ENCODE measurements at regions not wholly inside any gene's neighbourhood (a gene's known extent, or its start where the extent isn't known, plus 50 kb on each side); places are given as distances from the start of the nearest gene placed in this dataset.

DNA sequence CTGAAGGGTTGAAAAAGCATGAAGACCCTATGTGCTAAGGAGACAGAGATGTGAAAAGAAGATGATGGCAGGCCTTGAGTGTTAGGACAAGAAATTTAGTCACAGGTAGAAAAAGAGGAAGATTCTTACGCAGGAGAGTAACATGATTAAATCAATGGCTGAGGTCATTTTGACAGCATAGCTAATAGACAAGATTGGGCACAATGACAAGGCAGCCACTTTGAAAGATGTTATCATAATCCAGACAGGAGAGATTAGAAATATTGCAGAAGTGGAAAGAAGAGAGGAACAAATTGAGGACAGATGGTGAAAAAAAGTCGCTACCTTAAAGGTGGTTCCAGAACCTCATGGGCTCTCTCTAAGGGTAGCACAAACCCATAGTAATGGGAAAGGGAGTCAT, 228.8 kb upstream of the DDHD1 start:
- Histone ChIP-seq H3K27me3 (no peaks in the 10 kb centered on the region), H3K27ac (no peak overlapping the region), H3K4me1 (peaks cover 17 to 19% of the 10 kb centered on the region in 2 donors), H3K9me3 (no peaks in the 10 kb centered on the region), H3K36me3 (no peaks in the 10 kb centered on the region), H3K4me3 (replicated peaks in 1 of 3) (no peak overlapping the region)
- DNase-seq = no peak
- intact Hi-C loops (cut with DNase I) = no loop called here
- 94 to 99% methylated on average over 2 of the region's 2 CpGs for WGBS, 2 donors
- TF ChIP-seq POLR2A (IDR thresholded peaks at IDR 0.05) = no peak
- TF ChIP-seq, protein P1, sequence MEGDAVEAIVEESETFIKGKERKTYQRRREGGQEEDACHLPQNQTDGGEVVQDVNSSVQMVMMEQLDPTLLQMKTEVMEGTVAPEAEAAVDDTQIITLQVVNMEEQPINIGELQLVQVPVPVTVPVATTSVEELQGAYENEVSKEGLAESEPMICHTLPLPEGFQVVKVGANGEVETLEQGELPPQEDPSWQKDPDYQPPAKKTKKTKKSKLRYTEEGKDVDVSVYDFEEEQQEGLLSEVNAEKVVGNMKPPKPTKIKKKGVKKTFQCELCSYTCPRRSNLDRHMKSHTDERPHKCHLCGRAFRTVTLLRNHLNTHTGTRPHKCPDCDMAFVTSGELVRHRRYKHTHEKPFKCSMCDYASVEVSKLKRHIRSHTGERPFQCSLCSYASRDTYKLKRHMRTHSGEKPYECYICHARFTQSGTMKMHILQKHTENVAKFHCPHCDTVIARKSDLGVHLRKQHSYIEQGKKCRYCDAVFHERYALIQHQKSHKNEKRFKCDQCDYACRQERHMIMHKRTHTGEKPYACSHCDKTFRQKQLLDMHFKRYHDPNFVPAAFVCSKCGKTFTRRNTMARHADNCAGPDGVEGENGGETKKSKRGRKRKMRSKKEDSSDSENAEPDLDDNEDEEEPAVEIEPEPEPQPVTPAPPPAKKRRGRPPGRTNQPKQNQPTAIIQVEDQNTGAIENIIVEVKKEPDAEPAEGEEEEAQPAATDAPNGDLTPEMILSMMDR (IDR thresholded peaks at IDR 0.05) = no peak

DNA sequence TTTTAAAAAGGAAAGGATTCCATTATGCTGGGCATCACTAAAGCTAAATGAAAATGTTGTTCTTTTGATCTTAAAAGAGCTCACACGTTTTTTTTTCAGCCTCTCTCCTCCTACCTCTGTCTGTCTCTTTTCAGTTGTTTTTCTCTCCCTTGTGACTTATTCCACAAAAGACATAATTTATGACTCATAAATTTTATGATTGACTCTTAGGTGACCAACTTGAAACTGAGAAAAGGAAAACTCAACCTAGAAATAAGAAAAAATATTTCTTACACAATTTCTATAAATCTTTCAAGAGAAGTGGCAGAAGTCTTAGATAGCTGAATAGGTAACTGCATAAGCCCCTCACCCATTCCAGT, 227.7 kb upstream of the DDHD1 start:
- no peak overlapping the region for H3K27ac ChIP-seq
- TF ChIP-seq, protein P1 (IDR thresholded peaks at IDR 0.05) = no peak

DNA sequence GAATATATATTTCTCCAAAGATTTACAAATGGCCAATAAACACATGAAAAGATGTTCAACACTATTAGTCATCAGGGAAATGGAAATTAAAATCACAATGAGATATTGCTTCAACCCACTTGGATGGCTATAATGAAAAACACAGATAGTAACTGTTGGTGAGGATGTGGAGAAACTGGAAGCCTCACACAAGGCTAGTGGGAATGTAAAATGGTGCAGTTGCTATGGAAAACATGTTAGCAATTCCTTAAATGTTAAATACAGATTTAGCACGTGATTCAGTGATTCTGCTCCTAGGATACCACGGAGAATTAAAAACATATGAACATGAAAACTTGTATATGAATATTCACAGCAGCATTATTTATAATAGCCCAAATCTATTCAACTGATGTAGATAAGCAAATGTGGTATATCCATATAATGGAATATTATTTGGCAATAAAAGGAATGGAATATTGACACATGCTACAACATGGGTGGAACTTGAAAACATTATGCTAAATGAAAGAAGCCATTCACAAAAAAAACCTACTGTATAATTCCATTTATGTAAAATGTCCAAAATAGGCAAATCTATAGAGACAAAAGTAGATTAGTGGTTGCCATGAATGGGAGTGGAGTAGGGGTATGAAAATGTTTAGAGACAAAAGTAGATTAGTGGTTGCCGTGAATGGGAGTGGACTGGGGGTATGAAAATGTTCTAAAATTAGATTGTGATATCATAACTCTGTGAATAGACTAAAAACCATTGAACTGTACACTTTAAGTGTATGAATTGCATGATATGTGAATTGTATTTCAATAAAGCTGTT, 227.1 kb upstream of the DDHD1 start:
- H3K27me3 ChIP-seq = no peaks in the 10 kb centered on the region
- H3K27ac ChIP-seq = no peak overlapping the region
- no peak for DNase-seq
- no peaks in the 10 kb centered on the region for H3K9me3 ChIP-seq
- intact Hi-C loops (cut with DNase I) = no loop called here
- no peaks in the 10 kb centered on the region for H3K36me3 ChIP-seq
- TF ChIP-seq POLR2A (IDR thresholded peaks at IDR 0.05) = no peak
- TF ChIP-seq, protein P1 (IDR thresholded peaks at IDR 0.05) = no peak
- H3K4me3 ChIP-seq (replicated peaks in 1 of 3) = no peak overlapping the region
- peaks cover 27 to 32% of the 10 kb centered on the region in 2 donors for H3K4me1 ChIP-seq
- WGBS, 2 donors = 89 to 93% methylated on average over 3 of the region's 3 CpGs

More for the DNA sequence above, 227.7 kb upstream of the DDHD1 start:
- Histone ChIP-seq H3K4me1 (peaks cover 25 to 29% of the 10 kb centered on the region in 2 donors), H3K27me3 (no peaks in the 10 kb centered on the region), H3K9me3 (no peaks in the 10 kb centered on the region), H3K36me3 (no peaks in the 10 kb centered on the region), H3K4me3 (replicated peaks in 1 of 3) (no peak overlapping the region)
- WGBS, 2 donors = 49 to 51% methylated on average over 1 of the region's 1 CpG
- intact Hi-C loops (cut with DNase I) = no loop called here
- DNase-seq = no peak

DNA sequence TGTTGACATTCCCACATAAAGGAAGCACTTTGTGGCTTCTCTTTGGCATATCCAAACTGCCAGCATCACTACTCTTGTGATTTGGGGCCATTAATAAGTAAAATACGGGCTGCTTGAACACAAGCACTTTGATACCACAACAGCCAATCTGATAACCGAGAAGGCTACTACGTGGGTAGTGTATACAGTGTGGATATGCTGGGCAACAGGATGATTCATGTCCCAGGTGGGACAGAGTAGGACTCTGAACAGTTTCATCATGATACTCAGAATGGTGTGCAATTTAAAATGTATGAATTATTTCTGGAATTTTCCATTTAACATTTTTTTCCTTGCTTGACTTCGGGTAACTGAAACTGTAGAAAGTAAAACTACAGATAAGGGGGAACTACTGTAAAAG, 225.0 kb upstream of the DDHD1 start:
- Histone ChIP-seq H3K9me3 (no peaks in the 10 kb centered on the region), H3K4me3 (replicated peaks in 1 of 3) (no peak overlapping the region), H3K27me3 (no peaks in the 10 kb centered on the region), H3K4me1 (peaks cover 22 to 28% of the 10 kb centered on the region in 2 donors), H3K27ac (no peak overlapping the region), H3K36me3 (no peaks in the 10 kb centered on the region)
- DNase-seq = no peak
- WGBS, 2 donors = 87 to 95% methylated on average over 4 of the region's 4 CpGs
- intact Hi-C loops (cut with DNase I) = no loop called here
- TF ChIP-seq, protein P1 (IDR thresholded peaks at IDR 0.05) = no peak
- TF ChIP-seq POLR2A (IDR thresholded peaks at IDR 0.05) = no peak

DNA sequence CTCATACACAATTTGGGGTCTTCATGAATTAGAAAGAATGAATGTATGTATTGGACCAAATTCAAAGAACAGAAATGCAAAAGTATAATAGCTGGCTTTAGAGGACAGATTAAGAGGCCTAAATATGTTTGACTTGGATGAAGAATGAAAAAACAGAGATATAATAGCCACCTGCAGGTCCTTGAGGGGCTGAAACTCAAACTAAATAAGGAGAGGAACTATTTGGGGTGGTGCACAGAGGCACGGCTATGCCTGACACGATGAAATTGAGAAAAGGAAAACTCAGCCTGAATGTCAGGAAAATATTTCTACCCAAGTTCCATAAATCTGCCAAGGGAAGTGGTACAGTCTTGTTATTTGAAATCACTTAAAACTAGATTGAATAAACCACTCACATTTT, 222.9 kb upstream of the DDHD1 start:
- intact Hi-C loops (cut with DNase I) = no loop called here

More for the DNA sequence above, 222.9 kb upstream of the DDHD1 start:
- Histone ChIP-seq H3K27me3 (no peaks in the 10 kb centered on the region), H3K27ac (peak overlapping the region; percentile 69 to 86 (median 70)), H3K9me3 (no peaks in the 10 kb centered on the region), H3K4me1 (peaks cover 17 to 22% of the 10 kb centered on the region in 2 donors), H3K4me3 (replicated peaks in 1 of 3) (no peak overlapping the region), H3K36me3 (no peaks in the 10 kb centered on the region)
- TF ChIP-seq, protein P1 (IDR thresholded peaks at IDR 0.05) = no peak
- TF ChIP-seq POLR2A (IDR thresholded peaks at IDR 0.05) = no peak
- WGBS, 2 donors = 39 to 52% methylated on average over 2 of the region's 2 CpGs
- DNase-seq = no peak

Data from thyroid gland (tissue), 4 donors.